IMR-90 (cell line): ENCODE measurements at regions not wholly inside any gene's neighbourhood (a gene's known extent, or its start where the extent isn't known, plus 50 kb on each side); places are given as distances from the start of the nearest gene placed in this dataset.

Experiments used
- ATAC-seq: fragments of 200-7000 bp; cut with Tn5 transposase; 2 replicates; pipeline ENCODE4 v1.9.1; 2020; ENCODE audit warnings: low read depth, mild to moderate bottlenecking, moderate library complexity
- BruUV-seq: library from RNA; stranded (reverse); fragments of 400-500 nt; replicated peaks from 2 replicates; lab custom pipeline; 2021; lab: Mats Ljungman, UMichigan
- CTCF ChIA-PET: fragments of 300-600 bp; formaldehyde crosslinking; extraction: SDS; loops from one replicate; lab custom pipeline; 2021; ENCODE audit warnings: antibody characterized with exemption; lab: Yijun Ruan, JAX
- POLR2A ChIA-PET: fragments of 300-600 bp; sonication (Branson Sonifier 250); formaldehyde crosslinking; loops from one replicate; lab custom pipeline; 2022; ENCODE audit warnings: antibody characterized with exemption; ENCODE audit not compliant: unreplicated experiment; lab: Charles Lee
- DNase-seq: peaks from one replicate; pipeline ENCODE4 v3.0.0; 2013
- H2AFZ ChIP-seq: replicated peaks from 2 replicates; pipeline ENCODE3; 2013; ENCODE audit warnings: low read length, mild to moderate bottlenecking; ENCODE audit not compliant: poor library complexity
- H2AK5ac ChIP-seq: 2 replicates; pipeline ENCODE4 v1.6.1; 2013; ENCODE audit warnings: low read depth, low read length, inconsistent platforms
- H2AK9ac ChIP-seq: replicated peaks from 2 replicates; pipeline ENCODE3; 2013; ENCODE audit warnings: mild to moderate bottlenecking, low read depth, low read length, moderate library complexity; ENCODE audit not compliant: poor library complexity
- H2BK120ac ChIP-seq: 2 replicates; pipeline ENCODE4 v1.6.1; 2013; ENCODE audit warnings: low read depth, low read length, inconsistent platforms
- H2BK15ac ChIP-seq: 3 replicates; pipeline ENCODE4 v1.6.1; 2013; ENCODE audit warnings: low read depth, low read length, inconsistent platforms
- H2BK20ac ChIP-seq: 2 replicates; pipeline ENCODE4 v1.6.1; 2013; ENCODE audit warnings: low read depth, mild to moderate bottlenecking, inconsistent platforms, low read length, moderate library complexity
- H2BK5ac ChIP-seq: 2 replicates; pipeline ENCODE4 v1.6.1; 2013; ENCODE audit warnings: mild to moderate bottlenecking, low read depth, low read length, inconsistent platforms; ENCODE audit not compliant: poor library complexity, severe bottlenecking
- H3K14ac ChIP-seq: replicated peaks from 2 replicates; pipeline ENCODE4 v1.6.1; 2013; ENCODE audit warnings: low read depth, low read length, inconsistent platforms
- H3K18ac ChIP-seq: 2 replicates; pipeline ENCODE4 v1.6.1; 2013; ENCODE audit warnings: low read depth, low read length, control low read depth
- H3K23ac ChIP-seq: 2 replicates; pipeline ENCODE4 v1.6.1; 2013; ENCODE audit warnings: low read depth, low read length, inconsistent platforms
- H3K27ac ChIP-seq: 2 replicates; pipeline ENCODE4 v1.5.1; 2013; ENCODE audit warnings: mild to moderate bottlenecking, control low read depth, low read length; ENCODE audit not compliant: insufficient read depth
- H3K27me3 ChIP-seq: 2 replicates; pipeline ENCODE4 v1.6.1; 2013; ENCODE audit warnings: low read length; ENCODE audit not compliant: control insufficient read depth, insufficient read depth
- H3K36me3 ChIP-seq: 2 replicates; pipeline ENCODE4 v1.6.1; 2013; ENCODE audit warnings: low read length, mixed read lengths; ENCODE audit not compliant: control insufficient read depth, insufficient read depth
- H3K4ac ChIP-seq: 2 replicates; pipeline ENCODE4 v1.6.1; 2013; ENCODE audit warnings: low read depth, low read length, inconsistent platforms
- H3K4me1 ChIP-seq: 2 replicates; pipeline ENCODE4 v1.6.1; 2013; ENCODE audit warnings: low read length, mixed read lengths; ENCODE audit not compliant: control insufficient read depth, insufficient read depth
- H3K4me2 ChIP-seq: 2 replicates; pipeline ENCODE4 v1.6.1; 2013; ENCODE audit warnings: low read depth, mild to moderate bottlenecking, control low read depth, low read length, moderate library complexity
- H3K4me3 ChIP-seq: 2 replicates; pipeline ENCODE4 v1.5.1; 2013; ENCODE audit warnings: low read depth, mild to moderate bottlenecking, control low read depth, low read length, moderate library complexity; ENCODE audit not compliant: insufficient read depth
- H3K56ac ChIP-seq: 2 replicates; pipeline ENCODE4 v1.6.1; 2013; ENCODE audit warnings: low read length, inconsistent platforms; ENCODE audit not compliant: insufficient read depth; ENCODE audit errors: extremely low read depth
- H3K79me1 ChIP-seq, 2 experiments: 2 replicates each; pipeline ENCODE4 v1.6.1; 2013; ENCODE audit warnings: low read length in 2 of 2, inconsistent platforms in 1 of 2, low read depth in 1 of 2
- H3K9ac ChIP-seq: 2 replicates; pipeline ENCODE4 v1.6.1; 2013; ENCODE audit warnings: low read depth, low read length, control low read depth
- H3K9me1 ChIP-seq: 2 replicates; pipeline ENCODE4 v1.6.1; 2013; ENCODE audit warnings: low read length, inconsistent platforms; ENCODE audit not compliant: insufficient read depth
- H3K9me3 ChIP-seq: 2 replicates; pipeline ENCODE4 v1.6.1; 2013; ENCODE audit warnings: low read length; ENCODE audit not compliant: control insufficient read depth, insufficient read depth
- H4K20me1 ChIP-seq: 2 replicates; pipeline ENCODE4 v1.6.1; 2013; ENCODE audit warnings: low read length, inconsistent platforms; ENCODE audit not compliant: insufficient read depth
- H4K5ac ChIP-seq: 2 replicates; pipeline ENCODE4 v1.6.1; 2013; ENCODE audit warnings: mild to moderate bottlenecking, low read depth, low read length, control low read depth
- H4K8ac ChIP-seq, 2 experiments: 2 replicates each; pipeline ENCODE4 v1.6.1; 2013; ENCODE audit warnings: low read depth in 2 of 2, low read length in 2 of 2, control low read depth in 1 of 2, inconsistent platforms in 1 of 2
- H4K91ac ChIP-seq: 2 replicates; pipeline ENCODE4 v1.6.1; 2013; ENCODE audit warnings: low read depth, low read length, inconsistent platforms; ENCODE audit not compliant: insufficient read depth
- BHLHE40 ChIP-seq: fragments of 150-350 bp; IDR thresholded peaks from 2 replicates; pipeline ENCODE4 v1.6.1; 2016; ENCODE audit warnings: mild to moderate bottlenecking, low read depth, low read length
- CEBPB ChIP-seq: IDR thresholded peaks from 2 replicates; pipeline ENCODE4 v1.6.1; 2012; ENCODE audit warnings: low read depth, low read length, improper control_type of control experiment
- CHD1 ChIP-seq: IDR thresholded peaks from 2 replicates; pipeline ENCODE4 v1.6.1; 2012; ENCODE audit warnings: low read depth, low read length, improper control_type of control experiment
- FOS ChIP-seq: fragments of 150-350 bp; IDR thresholded peaks from 2 replicates; pipeline ENCODE4 v1.6.1; 2016; ENCODE audit warnings: low read depth, low read length
- MXI1 ChIP-seq: IDR thresholded peaks from 2 replicates; pipeline ENCODE4 v1.6.1; 2012; ENCODE audit warnings: low read depth, mild to moderate bottlenecking, low read length, moderate library complexity, borderline replicate concordance
- POLR2A ChIP-seq: IDR thresholded peaks from 2 replicates; pipeline ENCODE4 v1.6.1; 2012; ENCODE audit warnings: mild to moderate bottlenecking, low read depth, low read length
- RFX5 ChIP-seq: IDR thresholded peaks from 2 replicates; pipeline ENCODE4 v1.8.0; 2012; ENCODE audit warnings: low read depth, mild to moderate bottlenecking, low read length, moderate library complexity
- SMC3 ChIP-seq: fragments of 150-350 bp; IDR thresholded peaks from 2 replicates; pipeline ENCODE4 v1.6.1; 2016; ENCODE audit warnings: low read depth, mild to moderate bottlenecking, antibody characterized with exemption, low read length, moderate library complexity
- WGBS, 2 experiments: methylation state at CpG; one replicate each; pipeline versions ENCODE4 v1.1.5 to v1.1.7; 2013; ENCODE audit warnings: missing lambda C conversion rate in 2 of 2; ENCODE audit not compliant: insufficient read length in 1 of 2; ENCODE audit errors: extremely low coverage in 2 of 2; 5-methylcytosine and 5-hydroxymethylcytosine counted together
- dilution Hi-C: fragments of 300-500 bp; cut with HindIII; formaldehyde crosslinking; loops from one replicate; pipeline ENCODE4 v1.14.3; 2018; ENCODE audit warnings: low sequenced_read_pairs; ENCODE audit not compliant: unreplicated experiment
- in situ Hi-C: fragments of 300-500 bp; cut with MboI; formaldehyde crosslinking; loops from 3 replicates; pipeline ENCODE4 v1.14.3; 2019; ENCODE audit warnings: low sequenced_read_pairs, inconsistent platforms, mixed read lengths
- intact Hi-C: fragments of 100-400 bp; cut with micrococcal nuclease; formaldehyde crosslinking; loops from 2 replicates; pipeline ENCODE4 v1.10.0; 2022
- TF ChIP-seq, protein P1 (sequence below): fragments of 150-350 bp; IDR thresholded peaks from 2 replicates; pipeline ENCODE4 v1.6.1; 2017; ENCODE audit warnings: mild to moderate bottlenecking, antibody characterized with exemption, low read length, low read depth
- TF ChIP-seq, protein P2 (sequence below): conservative IDR thresholded peaks from 2 replicates; pipeline ENCODE4 v1.5.1; 2012; ENCODE audit warnings: mild to moderate bottlenecking, low read depth, low read length, improper control_type of control experiment

DNA sequence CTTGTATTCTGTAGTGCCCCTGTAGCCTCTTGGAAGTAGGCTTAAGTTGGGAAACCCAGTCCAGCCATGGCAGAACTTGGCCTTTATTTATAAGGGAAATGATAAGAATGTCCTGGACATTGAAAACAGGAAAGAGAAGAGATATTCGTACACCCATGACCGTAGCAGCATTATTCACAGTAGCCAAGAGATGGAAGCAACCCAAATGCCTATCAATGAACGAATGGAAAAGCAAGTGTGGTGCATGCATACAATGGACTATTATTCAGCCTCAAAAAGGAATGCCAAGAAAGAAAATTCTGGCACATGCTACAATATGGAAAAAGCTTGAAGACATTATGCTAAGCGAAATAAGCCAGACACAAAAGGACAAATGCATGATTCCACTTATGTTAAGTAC, 315.3 kb downstream of the CXCL12 start:
- dilution Hi-C loops (no loop called here), intact Hi-C loops (no loop called here), in situ Hi-C loops (loop anchor here (25.0 kb wide), 1 partner anchor 793 kb away; no protein-coding TSS in a partner anchor)
- Histone ChIP-seq H3K9me1 (no peaks in the 10 kb centered on the region), H3K18ac (no peak overlapping the region), H3K79me1 (no peaks in the 10 kb centered on the region), H2BK20ac (no peak overlapping the region), H2BK120ac (no peak overlapping the region), H3K9me3 (no peaks in the 10 kb centered on the region), H2BK15ac (no peak overlapping the region), H2AK5ac (no peak overlapping the region), H3K36me3 (no peaks in the 10 kb centered on the region), H3K27ac (no peak overlapping the region), H3K4me3 (no peak overlapping the region), H3K23ac (no peak overlapping the region), H2BK5ac (no peak overlapping the region), H3K14ac (no peak overlapping the region), H4K20me1 (no peaks in the 10 kb centered on the region), H2AK9ac (no peak overlapping the region), H3K4me2 (no peak overlapping the region), H4K8ac (no peak overlapping the region), H3K9ac (no peak overlapping the region), H2AFZ (no peak overlapping the region), H3K4ac (no peak overlapping the region), H3K4me1 (no peaks in the 10 kb centered on the region; the same call in 1 of the 2 replicates), H3K27me3 (peaks cover 4% of the 10 kb centered on the region; the same call in 1 of the 2 replicates), H4K5ac (no peak overlapping the region), H4K91ac (no peak overlapping the region), H3K56ac (no peak overlapping the region)
- CTCF ChIA-PET, result no interaction called here
- POLR2A ChIA-PET, result no interaction called here
- no peak for DNase-seq
- BruUV-seq, result no TSS peak
- WGBS, 2 experiments, result no CpG with 5 or more reads among the region's 4 CpGs
- TF ChIP-seq CEBPB (no peak), SMC3 (no peak), FOS (no peak), MXI1 (no peak), RFX5 (no peak), CHD1 (no peak), POLR2A (no peak), BHLHE40 (no peak)
- TF ChIP-seq, protein P1, sequence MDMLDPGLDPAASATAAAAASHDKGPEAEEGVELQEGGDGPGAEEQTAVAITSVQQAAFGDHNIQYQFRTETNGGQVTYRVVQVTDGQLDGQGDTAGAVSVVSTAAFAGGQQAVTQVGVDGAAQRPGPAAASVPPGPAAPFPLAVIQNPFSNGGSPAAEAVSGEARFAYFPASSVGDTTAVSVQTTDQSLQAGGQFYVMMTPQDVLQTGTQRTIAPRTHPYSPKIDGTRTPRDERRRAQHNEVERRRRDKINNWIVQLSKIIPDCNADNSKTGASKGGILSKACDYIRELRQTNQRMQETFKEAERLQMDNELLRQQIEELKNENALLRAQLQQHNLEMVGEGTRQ, result no peak
- TF ChIP-seq, protein P2, sequence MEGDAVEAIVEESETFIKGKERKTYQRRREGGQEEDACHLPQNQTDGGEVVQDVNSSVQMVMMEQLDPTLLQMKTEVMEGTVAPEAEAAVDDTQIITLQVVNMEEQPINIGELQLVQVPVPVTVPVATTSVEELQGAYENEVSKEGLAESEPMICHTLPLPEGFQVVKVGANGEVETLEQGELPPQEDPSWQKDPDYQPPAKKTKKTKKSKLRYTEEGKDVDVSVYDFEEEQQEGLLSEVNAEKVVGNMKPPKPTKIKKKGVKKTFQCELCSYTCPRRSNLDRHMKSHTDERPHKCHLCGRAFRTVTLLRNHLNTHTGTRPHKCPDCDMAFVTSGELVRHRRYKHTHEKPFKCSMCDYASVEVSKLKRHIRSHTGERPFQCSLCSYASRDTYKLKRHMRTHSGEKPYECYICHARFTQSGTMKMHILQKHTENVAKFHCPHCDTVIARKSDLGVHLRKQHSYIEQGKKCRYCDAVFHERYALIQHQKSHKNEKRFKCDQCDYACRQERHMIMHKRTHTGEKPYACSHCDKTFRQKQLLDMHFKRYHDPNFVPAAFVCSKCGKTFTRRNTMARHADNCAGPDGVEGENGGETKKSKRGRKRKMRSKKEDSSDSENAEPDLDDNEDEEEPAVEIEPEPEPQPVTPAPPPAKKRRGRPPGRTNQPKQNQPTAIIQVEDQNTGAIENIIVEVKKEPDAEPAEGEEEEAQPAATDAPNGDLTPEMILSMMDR, result no peak
- ATAC-seq, result no peak
